ENCODE measurements at regions not wholly inside any gene's neighbourhood (a gene's known extent, or its start where the extent isn't known, plus 50 kb on each side); places are given as distances from the start of the nearest gene placed in this dataset.

DNA sequence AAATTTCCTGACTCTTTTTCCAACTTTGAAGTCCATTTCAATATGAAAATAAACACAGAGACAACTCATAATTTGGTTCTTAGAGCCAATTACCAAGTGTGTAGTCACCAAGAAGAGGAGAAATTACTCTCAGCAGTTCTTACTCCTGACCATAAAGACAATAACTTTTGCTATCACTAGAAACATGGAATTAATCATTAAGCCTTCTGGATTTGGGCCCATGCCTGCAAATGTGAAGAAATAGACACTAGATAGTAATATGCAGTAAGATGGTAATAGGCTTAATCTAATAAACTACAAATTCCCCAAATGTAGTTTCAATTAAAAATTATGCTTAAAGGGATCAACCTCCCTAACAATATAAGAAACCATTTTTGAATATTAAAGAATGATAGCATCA is 185.1 kb upstream of the AGTR1 start:
- H3K4me3 Mint-ChIP-seq = no peak overlapping the region
- no peak for DNase-seq (ENCODE audit: low spot score)
- no peaks in the 10 kb centered on the region; the same call in 2 of the 3 replicates for H3K9me3 Mint-ChIP-seq

DNA sequence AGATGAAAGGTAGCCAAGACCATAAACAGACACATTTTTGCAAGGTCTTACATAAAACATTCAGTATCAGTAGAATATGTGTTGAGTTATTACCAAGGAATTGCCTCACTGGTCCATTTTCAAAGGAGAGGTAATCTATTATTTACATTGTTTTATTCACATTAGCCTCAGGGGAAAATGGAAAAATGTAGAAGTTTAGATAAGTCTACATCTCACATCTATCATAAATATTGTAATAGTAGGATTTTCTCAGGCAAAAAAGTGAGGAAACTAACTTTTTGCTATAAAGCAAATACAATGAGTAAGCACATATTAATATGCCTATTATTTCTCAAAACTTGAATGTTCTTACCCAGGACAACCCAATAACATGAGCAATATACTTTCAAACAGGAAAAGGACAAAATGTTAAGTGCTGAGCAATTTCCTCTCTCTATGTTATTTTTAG is 184.6 kb upstream of the AGTR1 start:
- ATAC-seq = no peak
- Mint-ChIP-seq H3K27me3 (ENCODE audit: insufficient read depth, low read depth, poor library complexity) (no peaks in the 10 kb centered on the region), H3K4me1 (no peaks in the 10 kb centered on the region), H3K36me3 (ENCODE audit: low read depth) (no peaks in the 10 kb centered on the region), H3K4me3 (no peak overlapping the region), H3K9me3 (no peaks in the 10 kb centered on the region; the same call in 2 of the 3 replicates), H3K27ac (no peak overlapping the region)
- Histone ChIP-seq H3F3A (replicated peaks; ENCODE audit: low read depth) (no peaks in the 10 kb centered on the region), H3K4me3 (no peak overlapping the region), H3K27ac (ENCODE audit: low read depth) (no peak overlapping the region), H2AFZ (no peak overlapping the region), H3K27me3 (ENCODE audit: insufficient read depth) (no peaks in the 10 kb centered on the region), H3K9me2 (ENCODE audit: insufficient read depth) (no peaks in the 10 kb centered on the region), H3K79me2 (replicated peaks; ENCODE audit: insufficient read depth) (no peaks in the 10 kb centered on the region), H3K4me2 (no peak overlapping the region), H3K36me3 (ENCODE audit: insufficient read depth) (no peaks in the 10 kb centered on the region), H4K20me1 (replicated peaks; ENCODE audit: insufficient read depth) (no peaks in the 10 kb centered on the region), H3K4me1 (ENCODE audit: insufficient read depth) (no peaks in the 10 kb centered on the region)
- no peak for DNase-seq (ENCODE audit: low spot score)
- TF ChIP-seq, protein P1, sequence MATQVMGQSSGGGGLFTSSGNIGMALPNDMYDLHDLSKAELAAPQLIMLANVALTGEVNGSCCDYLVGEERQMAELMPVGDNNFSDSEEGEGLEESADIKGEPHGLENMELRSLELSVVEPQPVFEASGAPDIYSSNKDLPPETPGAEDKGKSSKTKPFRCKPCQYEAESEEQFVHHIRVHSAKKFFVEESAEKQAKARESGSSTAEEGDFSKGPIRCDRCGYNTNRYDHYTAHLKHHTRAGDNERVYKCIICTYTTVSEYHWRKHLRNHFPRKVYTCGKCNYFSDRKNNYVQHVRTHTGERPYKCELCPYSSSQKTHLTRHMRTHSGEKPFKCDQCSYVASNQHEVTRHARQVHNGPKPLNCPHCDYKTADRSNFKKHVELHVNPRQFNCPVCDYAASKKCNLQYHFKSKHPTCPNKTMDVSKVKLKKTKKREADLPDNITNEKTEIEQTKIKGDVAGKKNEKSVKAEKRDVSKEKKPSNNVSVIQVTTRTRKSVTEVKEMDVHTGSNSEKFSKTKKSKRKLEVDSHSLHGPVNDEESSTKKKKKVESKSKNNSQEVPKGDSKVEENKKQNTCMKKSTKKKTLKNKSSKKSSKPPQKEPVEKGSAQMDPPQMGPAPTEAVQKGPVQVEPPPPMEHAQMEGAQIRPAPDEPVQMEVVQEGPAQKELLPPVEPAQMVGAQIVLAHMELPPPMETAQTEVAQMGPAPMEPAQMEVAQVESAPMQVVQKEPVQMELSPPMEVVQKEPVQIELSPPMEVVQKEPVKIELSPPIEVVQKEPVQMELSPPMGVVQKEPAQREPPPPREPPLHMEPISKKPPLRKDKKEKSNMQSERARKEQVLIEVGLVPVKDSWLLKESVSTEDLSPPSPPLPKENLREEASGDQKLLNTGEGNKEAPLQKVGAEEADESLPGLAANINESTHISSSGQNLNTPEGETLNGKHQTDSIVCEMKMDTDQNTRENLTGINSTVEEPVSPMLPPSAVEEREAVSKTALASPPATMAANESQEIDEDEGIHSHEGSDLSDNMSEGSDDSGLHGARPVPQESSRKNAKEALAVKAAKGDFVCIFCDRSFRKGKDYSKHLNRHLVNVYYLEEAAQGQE (IDR thresholded peaks at IDR 0.05; ENCODE audit: unreplicated experiment) = no peak
- TF ChIP-seq EZH2 (IDR thresholded peaks at IDR 0.05; ENCODE audit: low read depth, unreplicated experiment) (no peak), JUNB (IDR thresholded peaks at IDR 0.05; ENCODE audit: unreplicated experiment) (no peak), POLR2AphosphoS5 (IDR thresholded peaks at IDR 0.05; ENCODE audit: low read depth) (no peak), EZH2phosphoT487 (IDR thresholded peaks at IDR 0.05; ENCODE audit: unreplicated experiment) (no peak)

More for the DNA sequence above, 185.1 kb upstream of the AGTR1 start:
- Histone ChIP-seq H3K4me2 (no peak overlapping the region), H3K27me3 (ENCODE audit: insufficient read depth) (no peaks in the 10 kb centered on the region), H3K79me2 (replicated peaks; ENCODE audit: insufficient read depth) (no peaks in the 10 kb centered on the region), H3K27ac (ENCODE audit: low read depth) (no peak overlapping the region), H3K4me1 (ENCODE audit: insufficient read depth) (no peaks in the 10 kb centered on the region), H3F3A (replicated peaks; ENCODE audit: low read depth) (no peaks in the 10 kb centered on the region), H3K36me3 (ENCODE audit: insufficient read depth) (no peaks in the 10 kb centered on the region), H3K9me2 (ENCODE audit: insufficient read depth) (no peaks in the 10 kb centered on the region), H3K4me3 (no peak overlapping the region), H2AFZ (no peak overlapping the region), H4K20me1 (replicated peaks; ENCODE audit: insufficient read depth) (no peaks in the 10 kb centered on the region)
- Mint-ChIP-seq H3K27ac (no peak overlapping the region), H3K36me3 (ENCODE audit: low read depth) (no peaks in the 10 kb centered on the region), H3K4me1 (no peaks in the 10 kb centered on the region), H3K27me3 (ENCODE audit: insufficient read depth, low read depth, poor library complexity) (no peaks in the 10 kb centered on the region)
- no peak for ATAC-seq
- TF ChIP-seq, protein P2, sequence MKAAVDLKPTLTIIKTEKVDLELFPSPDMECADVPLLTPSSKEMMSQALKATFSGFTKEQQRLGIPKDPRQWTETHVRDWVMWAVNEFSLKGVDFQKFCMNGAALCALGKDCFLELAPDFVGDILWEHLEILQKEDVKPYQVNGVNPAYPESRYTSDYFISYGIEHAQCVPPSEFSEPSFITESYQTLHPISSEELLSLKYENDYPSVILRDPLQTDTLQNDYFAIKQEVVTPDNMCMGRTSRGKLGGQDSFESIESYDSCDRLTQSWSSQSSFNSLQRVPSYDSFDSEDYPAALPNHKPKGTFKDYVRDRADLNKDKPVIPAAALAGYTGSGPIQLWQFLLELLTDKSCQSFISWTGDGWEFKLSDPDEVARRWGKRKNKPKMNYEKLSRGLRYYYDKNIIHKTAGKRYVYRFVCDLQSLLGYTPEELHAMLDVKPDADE (IDR thresholded peaks at IDR 0.05) = no peak
- TF ChIP-seq EZH2 (IDR thresholded peaks at IDR 0.05; ENCODE audit: low read depth, unreplicated experiment) (no peak), ZNF114 (CRISPR knock-in tag; IDR thresholded peaks at IDR 0.05) (no peak)
- TF ChIP-seq, protein P1 (IDR thresholded peaks at IDR 0.05; ENCODE audit: unreplicated experiment) = no peak

Measured in GM23338 (cell line).